ENCODE measurements at regions not wholly inside any gene's neighbourhood (a gene's known extent, or its start where the extent isn't known, plus 50 kb on each side); places are given as distances from the start of the nearest gene placed in this dataset.

GRCh38 chr1:29749024-29749945 is 513.0 kb downstream of the PTPRU start:
- no peaks in the 10 kb centered on the region for H3K9me3 ChIP-seq (ENCODE audit: control insufficient read depth in 4 of 4, low read length in 3 of 4)
- H3K27ac ChIP-seq (ENCODE audit: low read depth in 1 of 2, low read length in 2 of 2) = no peak overlapping the region
- TF ChIP-seq FOXA1 (IDR thresholded peaks at IDR 0.05) (no peak), MAX (IDR thresholded peaks at IDR 0.05) (no peak), HNF4G (IDR thresholded peaks at IDR 0.05) (no peak), HNF4A (conservative IDR thresholded peaks at IDR 0.05) (no peak), RAD21 (IDR thresholded peaks at IDR 0.05) (no peak), REST (IDR thresholded peaks at IDR 0.05) (no peak), YY1 (IDR thresholded peaks at IDR 0.05) (no peak), SP1 (IDR thresholded peaks at IDR 0.05) (no peak), ATF3 (IDR thresholded peaks at IDR 0.05) (no peak), CTCF (IDR thresholded peaks at IDR 0.05; ENCODE audit: low read depth, low read length, missing input control) (no peak), JUND (IDR thresholded peaks at IDR 0.05) (no peak), ZBTB33 (IDR thresholded peaks at IDR 0.05) (no peak), FOXA2 (IDR thresholded peaks at IDR 0.05) (no peak), EGR1 (IDR thresholded peaks at IDR 0.05; ENCODE audit: low read depth in 2 of 2) (no peak), GABPA (IDR thresholded peaks at IDR 0.05 in 1 of 2, conservative IDR thresholded peaks at IDR 0.05 in 1 of 2) (no peak), TAF1 (conservative IDR thresholded peaks at IDR 0.05) (no peak)
- H3K27me3 ChIP-seq (ENCODE audit: control insufficient read depth in 4 of 4, insufficient read depth in 4 of 4, low read length in 3 of 4) = no peaks in the 10 kb centered on the region
- WGBS = 67% methylated on average over 6 of the region's 6 CpGs
- H3K4me3 ChIP-seq (ENCODE audit: low read depth in 1 of 3, low read length in 3 of 3) = no peak overlapping the region
- no peak overlapping the region for H3K9ac ChIP-seq (ENCODE audit: low read depth in 1 of 2, low read length in 2 of 2)
- no peak for DNase-seq (ENCODE audit: low spot score)
- no peaks in the 10 kb centered on the region for H3K36me3 ChIP-seq (ENCODE audit: control insufficient read depth in 4 of 4, insufficient read depth in 3 of 4, low read depth in 1 of 4, low read length in 3 of 4)
- no peaks in the 10 kb centered on the region for H3K4me1 ChIP-seq (ENCODE audit: control insufficient read depth in 4 of 4, insufficient read depth in 4 of 4, low read length in 3 of 4)
